ENCODE measurements at regions not wholly inside any gene's neighbourhood (a gene's known extent, or its start where the extent isn't known, plus 50 kb on each side); places are given as distances from the start of the nearest gene placed in this dataset.

DNA sequence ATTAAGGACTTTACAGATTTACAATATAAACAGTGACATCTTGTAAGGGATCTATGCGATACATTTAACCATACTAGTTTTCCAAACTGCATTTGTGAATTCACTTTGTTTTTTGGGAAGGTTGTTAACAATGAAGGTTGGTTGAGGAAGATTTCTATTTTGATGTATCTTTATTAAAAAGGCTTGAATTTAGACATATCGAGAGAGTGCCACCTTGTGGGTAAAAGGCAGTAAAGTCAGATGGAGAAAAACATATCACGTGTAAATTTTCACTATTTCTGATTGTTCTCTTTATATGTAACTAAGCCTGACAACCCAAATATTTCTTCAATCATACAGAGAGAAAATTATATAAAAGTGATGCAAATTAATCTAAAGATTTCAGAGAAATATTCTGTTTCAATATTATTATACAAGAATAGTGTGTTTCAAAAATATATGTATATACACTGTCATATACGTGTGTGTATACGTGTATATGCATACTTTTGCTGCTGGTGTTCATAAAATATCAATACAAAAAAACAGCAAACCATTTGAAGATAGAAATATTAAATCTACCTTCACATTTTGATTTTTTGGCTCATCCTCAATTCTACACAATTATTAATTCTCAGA is 988.6 kb downstream of the SORCS1 start:
- no peak for DNase-seq

- no peak for DNase-seq
These were observed 990.7 kb downstream of the SORCS1 start for GRCh38 chr10:106173838-106174237.

DNA sequence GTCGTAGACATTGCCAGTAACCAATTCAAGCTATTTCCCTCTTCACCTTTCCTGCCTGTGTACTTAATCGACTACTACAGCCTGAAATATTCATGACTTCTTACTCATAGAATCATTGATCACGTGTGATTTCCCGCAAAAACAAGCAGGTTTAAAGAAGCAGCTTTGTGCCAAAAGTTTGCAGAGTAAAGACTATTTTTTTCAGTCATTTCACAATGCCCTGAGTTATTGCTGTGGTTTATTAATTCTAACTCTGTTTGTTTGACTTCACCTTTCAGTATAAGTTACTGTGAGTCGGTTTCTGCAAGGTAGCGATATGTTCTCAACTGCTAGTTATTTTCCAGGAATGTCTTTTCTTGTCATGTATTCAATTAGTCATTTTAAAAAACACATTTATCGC is 995.3 kb downstream of the SORCS1 start:
- DNase-seq, result no peak

DNA sequence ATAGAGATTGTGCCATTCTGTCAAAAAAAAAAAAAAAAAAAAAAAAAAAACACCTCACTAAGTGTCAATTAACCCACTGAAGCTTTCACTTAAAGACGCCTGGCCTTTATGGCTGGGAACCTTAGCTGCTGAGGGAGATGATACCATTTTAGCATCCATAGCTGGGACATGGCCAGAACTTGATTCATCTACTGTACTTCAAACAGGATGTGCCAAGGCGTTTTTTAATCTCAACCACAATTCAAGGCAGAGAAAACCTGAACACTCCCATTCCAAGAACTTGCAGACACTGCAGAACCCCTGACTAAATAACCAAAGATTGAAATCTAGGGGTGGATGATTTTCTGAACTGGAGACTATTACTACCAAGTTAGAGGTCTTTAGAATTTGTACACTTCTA is 996.6 kb downstream of the SORCS1 start:
- DNase-seq, result no peak

GRCh38 chr10:106158241-106158640 is 1006.3 kb downstream of the SORCS1 start:
- no peak for DNase-seq

DNA sequence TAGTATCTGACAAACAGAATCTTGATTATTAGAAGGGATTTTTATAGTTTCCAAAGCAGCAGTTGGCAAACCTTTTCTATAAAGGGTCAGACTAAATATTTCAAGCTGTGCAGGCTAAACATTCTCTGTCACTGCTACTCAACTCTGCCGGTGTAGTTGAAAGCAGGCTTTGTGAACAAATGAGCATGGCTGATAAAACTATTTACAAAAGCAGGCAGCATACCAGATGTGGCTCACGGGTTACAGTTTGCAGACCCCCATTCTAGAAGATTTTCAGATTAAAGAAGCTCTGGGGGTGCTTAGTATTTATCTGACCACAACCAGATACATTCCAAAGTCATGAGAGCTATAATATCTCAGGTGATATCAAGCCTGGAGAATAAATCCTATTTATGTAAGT is 1017.5 kb downstream of the SORCS1 start:
- DNase-seq, result no peak

GRCh38 chr10:106139915-106140314 is 1024.6 kb downstream of the SORCS1 start:
- no peak for DNase-seq

GRCh38 chr10:106136175-106136574 is 1028.3 kb downstream of the SORCS1 start:
- no peak for DNase-seq

GRCh38 chr10:106134326-106135000 is 1030.0 kb downstream of the SORCS1 start:
- no peak for DNase-seq

- DNase-seq, result no peak
These were observed 1031.1 kb downstream of the SORCS1 start for GRCh38 chr10:106133451-106133850.

- DNase-seq, result no peak
These were observed 1031.5 kb downstream of the SORCS1 start for GRCh38 chr10:106132956-106133355.

DNA sequence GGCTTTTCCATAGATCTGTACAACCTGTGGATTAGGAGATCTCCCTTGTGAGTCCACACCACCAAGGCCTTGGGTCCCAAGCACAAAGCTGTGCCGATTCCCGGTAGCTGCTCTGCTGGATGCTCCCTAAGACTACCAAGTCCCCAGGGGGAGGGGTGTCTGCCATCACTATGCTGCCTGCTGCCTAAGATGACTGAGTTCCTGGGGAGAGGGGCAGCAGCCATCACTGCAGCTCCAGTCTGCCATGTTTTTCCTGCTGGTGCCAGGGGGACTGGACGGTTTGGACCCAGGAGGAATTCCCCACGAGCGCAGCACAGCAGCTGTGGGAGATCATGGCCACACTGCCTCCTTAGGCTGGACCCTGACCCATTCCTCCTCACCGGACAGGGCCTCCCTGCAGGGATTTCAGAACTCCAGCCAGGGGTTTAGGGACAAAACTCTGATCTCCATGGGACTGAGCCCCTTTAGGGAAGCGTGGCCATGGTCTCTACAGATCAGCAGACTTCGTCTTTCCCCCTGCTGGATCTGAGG is 1049.8 kb downstream of the SORCS1 start:
- DNase-seq, result no peak

DNA sequence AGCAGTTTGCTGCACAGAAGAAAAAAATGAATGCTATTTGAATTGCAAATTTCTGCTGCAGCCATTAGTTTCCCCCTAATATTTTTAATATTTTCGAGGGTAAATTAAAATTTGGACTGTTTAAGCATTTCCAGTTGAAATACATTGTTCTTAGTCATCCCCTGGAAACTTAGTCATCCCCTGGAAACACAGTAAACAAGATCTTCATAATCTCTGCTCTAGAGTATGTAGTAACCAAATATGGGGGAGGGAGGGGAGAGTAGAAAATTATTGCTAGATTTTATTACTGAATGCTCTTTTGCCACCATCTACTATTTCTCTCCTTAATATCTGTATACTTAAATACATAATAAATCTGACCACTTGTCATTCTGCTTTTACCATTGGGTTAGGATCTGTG is 1053.3 kb downstream of the SORCS1 start:
- DNase-seq, result no peak

DNA sequence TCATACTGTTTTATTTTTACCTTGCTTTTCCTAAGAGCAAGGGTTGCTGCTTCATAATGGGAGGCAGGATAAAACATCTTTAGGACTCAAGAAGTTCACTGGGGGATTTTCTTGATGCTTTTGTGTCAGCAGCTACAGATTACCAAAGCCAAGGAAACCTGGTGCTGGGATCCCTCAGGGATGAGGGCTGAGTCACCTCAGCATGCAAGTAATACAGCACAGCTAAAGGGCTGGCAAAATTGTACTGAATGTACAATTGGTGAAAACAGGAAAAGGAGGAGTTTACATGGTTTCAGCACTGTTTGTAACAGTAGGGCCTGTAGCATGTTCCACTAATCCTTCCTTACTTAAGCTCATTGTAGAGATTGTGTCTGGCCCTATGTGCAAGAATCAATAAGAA is 1056.8 kb downstream of the SORCS1 start:
- no peak for DNase-seq

DNA sequence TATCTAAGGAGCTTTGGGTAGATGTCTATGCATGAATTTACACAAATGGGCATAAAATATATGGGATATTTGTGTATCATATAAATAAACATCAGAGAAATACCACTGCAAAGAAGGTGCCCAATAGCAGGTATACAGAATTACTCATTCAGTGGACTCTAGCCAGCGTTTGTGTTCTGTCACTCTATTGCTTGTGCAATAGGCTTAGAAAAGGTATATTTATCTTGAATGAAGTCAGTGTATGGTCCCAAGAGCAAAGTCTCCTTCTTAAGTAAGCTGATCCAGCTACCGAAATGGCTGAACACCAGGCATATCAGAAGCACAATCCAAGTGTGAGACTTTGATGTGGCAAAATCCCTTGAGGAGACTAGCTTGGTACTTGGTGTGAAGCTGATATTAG is 1058.4 kb downstream of the SORCS1 start:
- no peak for DNase-seq

DNA sequence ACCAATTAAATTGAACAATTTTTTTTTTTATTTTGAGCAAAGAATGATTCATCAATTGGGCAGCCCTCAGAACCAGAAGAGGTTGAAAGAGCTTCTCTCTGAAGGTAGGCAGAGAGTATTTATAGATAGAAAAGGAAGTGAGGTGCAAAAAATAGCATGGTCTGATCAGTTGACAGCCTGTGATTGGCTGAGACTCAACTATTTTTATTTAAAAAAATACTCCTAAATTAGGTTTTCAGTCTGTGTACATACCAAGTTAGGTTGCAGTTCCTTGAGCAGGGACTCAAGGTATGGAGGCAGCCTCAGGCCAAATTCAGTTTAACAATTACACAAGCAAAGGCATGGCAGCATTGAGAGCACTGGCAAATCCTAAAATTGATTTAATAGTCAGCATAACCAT is 1074.7 kb downstream of the SORCS1 start:
- DNase-seq, result no peak

GRCh38 chr10:106086391-106086790 is 1078.1 kb downstream of the SORCS1 start:
- DNase-seq, result no peak

GRCh38 chr10:106083572-106083971 is 1080.9 kb downstream of the SORCS1 start:
- no peak for DNase-seq

DNA sequence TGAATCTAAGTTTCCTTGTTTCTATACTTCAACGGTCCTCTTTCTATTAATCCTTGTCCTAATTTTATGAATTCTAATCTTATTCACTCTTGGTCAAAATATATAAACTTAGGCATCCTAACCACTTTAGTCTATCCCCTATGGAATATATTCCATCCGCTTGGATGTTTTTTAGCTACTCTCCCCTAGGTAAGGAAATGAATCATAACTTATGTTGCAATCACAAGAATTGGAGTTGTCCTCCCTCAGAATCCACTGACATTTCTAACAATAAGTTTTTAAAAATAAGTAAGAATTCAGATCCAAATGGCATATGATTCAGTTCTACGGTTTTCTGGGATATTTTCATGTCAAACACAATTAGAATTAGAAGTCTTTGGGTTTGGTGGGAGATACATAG is 1081.6 kb downstream of the SORCS1 start:
- DNase-seq, result no peak

DNA sequence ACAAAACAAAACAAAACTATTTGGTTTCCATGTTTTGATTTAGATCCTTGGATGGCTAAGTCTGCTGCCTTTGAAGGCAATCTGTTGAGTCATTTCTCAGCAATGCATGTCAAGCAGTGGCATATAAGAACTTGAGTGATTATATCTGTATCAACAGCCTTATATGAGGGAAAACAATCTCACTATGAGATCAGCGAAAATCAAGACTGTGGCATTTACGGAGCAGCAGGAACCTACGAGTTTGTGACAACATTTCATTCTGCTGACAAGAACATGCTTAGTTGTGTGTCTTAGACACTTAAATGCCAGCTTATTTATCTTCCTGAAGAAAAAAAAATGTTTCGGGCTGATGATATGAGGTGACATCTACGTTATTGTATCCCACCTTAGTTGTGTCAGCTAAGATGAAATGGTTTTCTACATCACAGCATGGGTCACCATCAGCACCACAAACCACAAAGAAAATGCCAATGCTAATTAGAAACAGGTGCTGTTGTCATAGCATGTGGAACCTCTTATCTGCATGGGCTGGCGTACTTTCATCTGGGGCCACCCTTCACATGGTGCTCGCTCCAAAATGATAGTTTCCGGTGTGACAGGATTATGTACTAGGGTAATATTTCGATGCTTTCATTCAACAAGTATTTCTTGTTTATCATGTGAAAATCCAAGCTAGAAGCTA is 1085.5 kb downstream of the SORCS1 start:
- DNase-seq, result no peak

GRCh38 chr10:106076496-106076895 is 1088.0 kb downstream of the SORCS1 start:
- DNase-seq, result no peak

GRCh38 chr10:106053061-106053460 is 1111.4 kb downstream of the SORCS1 start:
- DNase-seq, result no peak

DNA sequence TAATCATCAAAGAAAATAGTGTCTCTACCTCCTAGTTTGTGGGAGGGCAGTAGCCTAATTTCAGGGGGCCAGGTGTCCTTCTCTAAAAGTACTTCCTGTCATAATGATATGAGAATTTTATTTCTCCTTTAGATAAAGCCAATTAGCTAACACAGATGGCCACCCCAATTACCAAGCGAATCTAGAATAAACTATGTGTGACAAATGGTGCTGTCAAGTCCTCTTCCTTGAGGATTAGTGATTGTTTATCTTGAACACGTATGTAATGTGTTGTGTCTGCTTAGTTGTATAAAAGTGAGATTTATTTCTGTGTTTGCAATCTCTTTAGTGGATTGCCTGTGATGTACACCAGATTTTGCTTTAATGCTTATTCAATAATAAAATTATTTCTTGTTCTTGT is 1120.0 kb downstream of the SORCS1 start:
- no peak for DNase-seq

GRCh38 chr10:106043863-106044262 is 1120.6 kb downstream of the SORCS1 start:
- DNase-seq, result no peak

Measured in stimulated activated CD4-positive, alpha-beta T cell treated with anti-CD3 and anti-CD28 coated beads, Interleukin-2, amount 100 ng/mL, for 48 hours (primary cell).